NK-92 (cell line): ENCODE measurements at regions not wholly inside any gene's neighbourhood (a gene's known extent, or its start where the extent isn't known, plus 50 kb on each side); places are given as distances from the start of the nearest gene placed in this dataset.
"Not testable (repeated sequence)": the region's sequence is repeated elsewhere in the genome, so short reads cannot be mapped to it uniquely, and the experiment has no call there.

Experiments
- DNase-seq: peaks from one replicate; lab custom pipeline; 2025; ENCODE audit not compliant: unreplicated experiment; lab: John Stamatoyannopoulos, UW

- no peak for DNase-seq
Measured at GRCh38 chr19:28463493-28464053, 749.4 kb downstream of the UQCRFS1 start.

- DNase-seq, result no peak
Measured at GRCh38 chr19:28457620-28458019, 755.3 kb downstream of the UQCRFS1 start.

GRCh38 chr19:28456708-28457320 is 756.1 kb downstream of the UQCRFS1 start:
- no peak for DNase-seq

- no peak for DNase-seq
Measured at GRCh38 chr19:28456252-28456651, 756.7 kb downstream of the UQCRFS1 start.

- no peak for DNase-seq
Measured at GRCh38 chr19:28454083-28454482, 758.9 kb downstream of the UQCRFS1 start.

GRCh38 chr19:28453420-28453819 is 759.5 kb downstream of the UQCRFS1 start:
- no peak for DNase-seq

GRCh38 chr19:28449803-28450202 is 763.1 kb downstream of the UQCRFS1 start:
- no peak for DNase-seq

GRCh38 chr19:28446511-28446910 is 766.4 kb downstream of the UQCRFS1 start:
- DNase-seq, result no peak

- no peak for DNase-seq
Measured at GRCh38 chr19:28445826-28446225, 767.1 kb downstream of the UQCRFS1 start.

GRCh38 chr19:28444362-28444761 is 768.6 kb downstream of the UQCRFS1 start:
- DNase-seq, result no peak

- DNase-seq, result no peak
Measured at GRCh38 chr19:28443361-28443760, 769.6 kb downstream of the UQCRFS1 start.

- DNase-seq, result no peak
Measured at GRCh38 chr19:28437390-28438346, 775.3 kb downstream of the UQCRFS1 start.

GRCh38 chr19:28436320-28436719 is 776.6 kb downstream of the UQCRFS1 start:
- no peak for DNase-seq

- DNase-seq, result no peak
Measured at GRCh38 chr19:28435551-28436271, 777.2 kb downstream of the UQCRFS1 start.

- DNase-seq, result not testable (repeated sequence)
Measured at GRCh38 chr19:28434794-28435193, 778.2 kb downstream of the UQCRFS1 start.

- not testable (repeated sequence) for DNase-seq
Measured at GRCh38 chr19:28434365-28434764, 778.6 kb downstream of the UQCRFS1 start.

- DNase-seq, result not testable (repeated sequence)
Measured at GRCh38 chr19:28433166-28433565, 779.8 kb downstream of the UQCRFS1 start.

GRCh38 chr19:28430214-28430613 is 782.7 kb downstream of the UQCRFS1 start:
- DNase-seq, result no peak

GRCh38 chr19:28429356-28429755 is 783.6 kb downstream of the UQCRFS1 start:
- DNase-seq, result no peak

- DNase-seq, result no peak
Measured at GRCh38 chr19:28428663-28429348, 784.1 kb downstream of the UQCRFS1 start.
